ENCODE measurements at regions not wholly inside any gene's neighbourhood (a gene's known extent, or its start where the extent isn't known, plus 50 kb on each side); places are given as distances from the start of the nearest gene placed in this dataset.

GRCh38 chr5:103464835-103465484 lies 97.6 kb downstream of the NUDT12 start:
- Mint-ChIP-seq H3K9me3 (ENCODE audit: unreplicated experiment) (no peaks in the 10 kb centered on the region), H3K27ac (ENCODE audit: unreplicated experiment) (no peak overlapping the region), H3K36me3 (ENCODE audit: low read depth, unreplicated experiment) (no peaks in the 10 kb centered on the region), H3K4me1 (ENCODE audit: unreplicated experiment) (no peaks in the 10 kb centered on the region), H3K4me3 (ENCODE audit: unreplicated experiment) (no peak overlapping the region), H3K27me3 (ENCODE audit: unreplicated experiment) (peaks cover 1% of the 10 kb centered on the region)
- no peak for DNase-seq (ENCODE audit: low spot score)
- no peak for TF ChIP-seq CTCF (IDR thresholded peaks at IDR 0.05; ENCODE audit: unreplicated experiment)

DNA sequence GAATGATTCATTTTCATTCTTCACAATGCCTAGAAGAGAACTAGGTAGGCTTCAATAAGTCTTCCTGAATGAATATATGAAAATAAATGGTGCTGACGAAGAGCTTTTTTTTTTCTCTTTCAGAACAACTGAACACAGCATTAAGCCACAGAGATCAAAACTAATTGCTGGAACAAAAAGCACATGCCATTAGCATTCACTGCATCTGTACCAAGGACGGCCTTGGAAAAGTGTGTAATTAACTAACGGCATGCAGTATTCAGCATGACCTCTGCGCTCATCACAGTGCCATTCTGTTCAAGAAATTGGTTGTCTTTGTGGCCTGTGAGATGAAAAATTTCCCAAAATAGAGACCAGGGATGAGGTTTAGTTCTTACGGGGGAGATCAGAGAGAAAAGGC lies 99.3 kb downstream of the NUDT12 start:
- DNase-seq (ENCODE audit: low spot score): no peak
- H3K27me3 Mint-ChIP-seq (ENCODE audit: unreplicated experiment): no peaks in the 10 kb centered on the region
- H3K4me1 Mint-ChIP-seq (ENCODE audit: unreplicated experiment): no peaks in the 10 kb centered on the region
- no peak overlapping the region for H3K27ac Mint-ChIP-seq (ENCODE audit: unreplicated experiment)
- H3K36me3 Mint-ChIP-seq (ENCODE audit: low read depth, unreplicated experiment): no peaks in the 10 kb centered on the region
- no peaks in the 10 kb centered on the region for H3K9me3 Mint-ChIP-seq (ENCODE audit: unreplicated experiment)
- H3K4me3 Mint-ChIP-seq (ENCODE audit: unreplicated experiment): no peak overlapping the region
- no peak for TF ChIP-seq CTCF (IDR thresholded peaks at IDR 0.05; ENCODE audit: unreplicated experiment)

DNA sequence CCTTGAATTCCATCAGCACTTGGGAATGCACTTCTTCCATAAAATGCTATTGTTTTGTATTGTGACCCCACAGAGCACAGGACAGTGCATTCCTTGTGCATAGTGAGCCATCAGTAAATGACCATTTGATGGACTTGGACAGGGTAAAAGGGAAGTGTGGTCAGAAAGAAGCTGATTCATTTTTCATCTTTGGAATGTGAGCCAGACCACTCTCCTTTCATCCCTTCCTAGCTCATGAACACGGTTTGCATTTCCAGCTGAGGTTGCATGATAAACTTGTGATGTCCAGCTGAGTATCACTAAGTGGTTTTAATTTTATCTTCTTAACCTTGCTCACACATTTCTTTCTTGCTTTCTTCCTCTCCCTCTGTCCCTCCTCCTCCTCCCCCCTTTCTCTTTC lies 101.3 kb downstream of the NUDT12 start:
- H3K27ac Mint-ChIP-seq (ENCODE audit: unreplicated experiment): no peak overlapping the region
- no peaks in the 10 kb centered on the region for H3K36me3 Mint-ChIP-seq (ENCODE audit: low read depth, unreplicated experiment)
- H3K4me3 Mint-ChIP-seq (ENCODE audit: unreplicated experiment): no peak overlapping the region
- no peak for DNase-seq (ENCODE audit: low spot score)
- no peak for TF ChIP-seq CTCF (IDR thresholded peaks at IDR 0.05; ENCODE audit: unreplicated experiment)
- H3K4me1 Mint-ChIP-seq (ENCODE audit: unreplicated experiment): no peaks in the 10 kb centered on the region
- no peaks in the 10 kb centered on the region for H3K9me3 Mint-ChIP-seq (ENCODE audit: unreplicated experiment)
- H3K27me3 Mint-ChIP-seq (ENCODE audit: unreplicated experiment): no peaks in the 10 kb centered on the region

DNA sequence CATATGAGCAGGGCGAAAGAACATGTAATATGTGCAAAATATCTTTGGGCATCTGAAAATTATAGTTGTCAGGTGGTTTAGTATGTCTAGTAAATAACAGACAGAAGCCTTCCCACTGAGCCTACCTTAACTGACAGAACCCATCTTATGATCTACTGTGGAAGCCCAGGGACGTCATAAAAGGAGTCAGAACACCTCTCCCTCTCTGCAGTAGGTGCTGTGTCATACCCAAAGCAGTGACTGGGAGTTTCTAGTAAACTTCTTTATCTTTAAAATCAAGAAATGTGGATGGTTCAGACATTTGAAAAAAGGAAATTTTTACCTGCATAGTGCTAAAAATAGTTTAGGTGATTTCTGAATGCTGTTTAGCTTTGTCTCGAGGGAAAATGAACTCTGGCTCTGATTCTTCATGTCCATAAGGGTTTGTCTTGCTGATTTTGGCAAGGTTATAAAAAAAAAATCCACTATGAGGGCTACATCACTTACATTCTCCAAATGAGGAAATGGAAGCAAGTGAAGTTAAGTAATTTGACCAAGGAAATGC lies 104.0 kb downstream of the NUDT12 start:
- DNase-seq (ENCODE audit: low spot score): no peak
- no peak for TF ChIP-seq CTCF (IDR thresholded peaks at IDR 0.05; ENCODE audit: unreplicated experiment)
- Mint-ChIP-seq H3K9me3 (ENCODE audit: unreplicated experiment) (no peaks in the 10 kb centered on the region), H3K27ac (ENCODE audit: unreplicated experiment) (no peak overlapping the region), H3K4me3 (ENCODE audit: unreplicated experiment) (no peak overlapping the region), H3K36me3 (ENCODE audit: low read depth, unreplicated experiment) (no peaks in the 10 kb centered on the region), H3K27me3 (ENCODE audit: unreplicated experiment) (peaks cover 1% of the 10 kb centered on the region), H3K4me1 (ENCODE audit: unreplicated experiment) (peaks cover 8% of the 10 kb centered on the region)

DNA sequence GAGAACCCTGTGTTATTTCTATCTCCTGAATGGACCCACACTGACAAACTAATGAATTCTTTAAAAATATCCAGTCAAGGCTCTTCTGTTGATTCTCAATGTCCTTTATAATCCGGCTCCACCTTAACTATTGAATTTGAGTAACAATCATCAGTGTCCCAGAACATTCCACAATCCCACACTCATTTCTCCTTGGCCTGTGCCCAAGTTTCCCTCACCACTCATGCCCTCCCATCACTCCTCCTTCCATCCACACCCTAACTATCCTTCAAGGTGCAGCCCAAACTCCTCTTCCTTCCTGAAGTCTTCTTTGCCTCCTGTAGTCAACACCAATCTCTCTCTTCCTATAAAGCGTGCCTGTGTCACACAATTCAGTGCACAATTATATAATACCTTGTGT lies 106.1 kb downstream of the NUDT12 start:
- H3K27ac Mint-ChIP-seq (ENCODE audit: unreplicated experiment): no peak overlapping the region
- H3K9me3 Mint-ChIP-seq (ENCODE audit: unreplicated experiment): no peaks in the 10 kb centered on the region
- DNase-seq (ENCODE audit: low spot score): no peak
- no peaks in the 10 kb centered on the region for H3K36me3 Mint-ChIP-seq (ENCODE audit: low read depth, unreplicated experiment)
- H3K4me1 Mint-ChIP-seq (ENCODE audit: unreplicated experiment): peaks cover 8% of the 10 kb centered on the region
- H3K4me3 Mint-ChIP-seq (ENCODE audit: unreplicated experiment): no peak overlapping the region
- TF ChIP-seq CTCF (IDR thresholded peaks at IDR 0.05; ENCODE audit: unreplicated experiment): no peak
- peaks cover 1% of the 10 kb centered on the region for H3K27me3 Mint-ChIP-seq (ENCODE audit: unreplicated experiment)
